HFFc6 (cell line): ENCODE measurements at regions not wholly inside any gene's neighbourhood (a gene's known extent, or its start where the extent isn't known, plus 50 kb on each side); places are given as distances from the start of the nearest gene placed in this dataset.

Experiments
- DNase-seq: peaks from one replicate; pipeline ENCODE4 v3.0.0-alpha.2; 2018
- H3K27ac Mint-ChIP-seq: 2 replicates; pipeline ENCODE4 v1.8.0; 2020; ENCODE audit warnings: mild to moderate bottlenecking, mixed read lengths
- H3K27me3 Mint-ChIP-seq: 2 replicates; pipeline ENCODE4 v1.8.0; 2021; ENCODE audit warnings: mild to moderate bottlenecking, moderate library complexity, mixed read lengths; ENCODE audit not compliant: insufficient read depth
- H3K36me3 Mint-ChIP-seq: 2 replicates; pipeline ENCODE4 v1.8.0; 2021; ENCODE audit warnings: low read depth, mixed read lengths
- H3K4me1 Mint-ChIP-seq: 2 replicates; pipeline ENCODE4 v1.8.0; 2020; ENCODE audit warnings: low read depth, mixed read lengths
- H3K4me3 Mint-ChIP-seq: 2 replicates; pipeline ENCODE4 v1.8.0; 2020; ENCODE audit warnings: mild to moderate bottlenecking, moderate library complexity, mixed read lengths
- H3K9me3 Mint-ChIP-seq: 2 replicates; pipeline ENCODE4 v1.8.0; 2020; ENCODE audit warnings: mild to moderate bottlenecking, mixed read lengths
- TF ChIP-seq, protein P1 (sequence below): fragments of 200-600 bp; sonication (generic); IDR thresholded peaks from 2 replicates; pipeline ENCODE4 v1.5.0; 2021; ENCODE audit warnings: antibody characterized with exemption, mild to moderate bottlenecking

DNA sequence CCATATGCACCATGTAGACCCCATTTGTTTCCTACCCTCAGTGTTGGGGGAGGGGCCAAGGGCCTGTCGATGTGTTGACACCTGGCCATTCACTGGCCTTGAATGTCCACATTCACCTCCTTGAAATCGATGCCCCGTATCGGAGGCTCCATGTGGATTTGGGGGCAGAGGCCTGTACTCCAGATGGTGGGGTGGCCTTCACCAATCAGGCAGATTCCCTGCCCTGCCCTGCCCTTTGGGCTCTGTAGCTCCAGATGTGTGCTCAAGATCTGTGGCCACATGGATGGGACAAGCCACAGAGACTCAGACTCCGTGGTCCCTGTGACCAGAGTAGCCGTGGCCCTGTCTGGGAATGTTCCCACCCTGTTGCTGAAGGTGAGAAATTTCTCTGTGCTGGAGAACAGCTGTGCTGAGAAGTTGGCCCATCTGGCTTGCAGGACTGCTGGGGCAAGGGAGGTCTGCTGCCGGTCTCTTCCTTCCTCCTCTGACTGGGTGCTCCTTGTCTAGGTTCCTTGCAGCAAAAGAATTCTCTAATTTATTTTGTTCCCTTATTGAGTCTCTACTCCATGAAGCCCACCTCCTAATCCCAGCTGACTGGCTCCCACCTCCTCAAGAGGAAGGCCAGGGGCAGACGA lies 221.3 kb downstream of the SEC14L1 start:
- Mint-ChIP-seq H3K36me3 (peaks cover 7% of the 10 kb centered on the region; the same call in 1 of the 2 replicates), H3K4me3 (no peak overlapping the region), H3K4me1 (peaks cover 56% of the 10 kb centered on the region), H3K9me3 (peaks cover 7% of the 10 kb centered on the region), H3K27ac (peak overlapping the region; percentile 83; the same call in 1 of the 2 replicates), H3K27me3 (peaks cover 2% of the 10 kb centered on the region)
- DNase-seq: no peak
- TF ChIP-seq, protein P1, sequence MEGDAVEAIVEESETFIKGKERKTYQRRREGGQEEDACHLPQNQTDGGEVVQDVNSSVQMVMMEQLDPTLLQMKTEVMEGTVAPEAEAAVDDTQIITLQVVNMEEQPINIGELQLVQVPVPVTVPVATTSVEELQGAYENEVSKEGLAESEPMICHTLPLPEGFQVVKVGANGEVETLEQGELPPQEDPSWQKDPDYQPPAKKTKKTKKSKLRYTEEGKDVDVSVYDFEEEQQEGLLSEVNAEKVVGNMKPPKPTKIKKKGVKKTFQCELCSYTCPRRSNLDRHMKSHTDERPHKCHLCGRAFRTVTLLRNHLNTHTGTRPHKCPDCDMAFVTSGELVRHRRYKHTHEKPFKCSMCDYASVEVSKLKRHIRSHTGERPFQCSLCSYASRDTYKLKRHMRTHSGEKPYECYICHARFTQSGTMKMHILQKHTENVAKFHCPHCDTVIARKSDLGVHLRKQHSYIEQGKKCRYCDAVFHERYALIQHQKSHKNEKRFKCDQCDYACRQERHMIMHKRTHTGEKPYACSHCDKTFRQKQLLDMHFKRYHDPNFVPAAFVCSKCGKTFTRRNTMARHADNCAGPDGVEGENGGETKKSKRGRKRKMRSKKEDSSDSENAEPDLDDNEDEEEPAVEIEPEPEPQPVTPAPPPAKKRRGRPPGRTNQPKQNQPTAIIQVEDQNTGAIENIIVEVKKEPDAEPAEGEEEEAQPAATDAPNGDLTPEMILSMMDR: no peak

DNA sequence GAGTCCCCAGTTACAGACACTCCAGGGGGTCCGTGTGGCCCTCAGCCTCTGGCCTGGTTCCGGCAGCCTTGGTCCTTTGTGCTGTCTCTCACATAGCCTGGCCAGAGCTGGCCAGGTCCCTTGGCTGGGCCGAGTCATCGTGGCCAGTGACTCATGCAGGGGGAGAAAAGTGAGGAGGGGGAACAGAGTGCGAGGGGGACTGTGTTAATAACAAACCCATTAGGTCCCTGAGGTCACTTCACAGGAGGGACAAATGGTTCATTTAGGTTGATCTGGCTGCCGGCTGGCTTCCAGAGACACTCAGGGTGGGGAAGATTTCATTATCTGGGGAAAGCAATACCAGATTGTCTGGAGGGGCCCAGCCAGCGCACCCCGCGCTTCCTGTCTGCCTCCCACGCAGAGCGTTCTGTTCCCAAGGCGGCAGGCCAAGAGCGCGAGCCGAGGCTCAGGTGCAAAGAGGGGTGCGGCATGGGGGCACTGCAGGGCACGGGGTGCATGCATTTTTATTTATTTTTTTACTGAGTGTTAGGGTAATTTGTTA lies 223.1 kb downstream of the SEC14L1 start:
- Mint-ChIP-seq H3K4me3 (peak overlapping the region; percentile 63), H3K9me3 (no peaks in the 10 kb centered on the region), H3K36me3 (peaks cover 2% of the 10 kb centered on the region; the same call in 1 of the 2 replicates), H3K4me1 (peaks cover 60% of the 10 kb centered on the region), H3K27ac (peak overlapping the region; percentile 99), H3K27me3 (peaks cover 4% of the 10 kb centered on the region; the same call in 1 of the 2 replicates)
- TF ChIP-seq, protein P1: no peak
- DNase-seq: no peak

GRCh38 chr17:77364381-77364911 lies 223.7 kb downstream of the SEC14L1 start:
- peak overlapping the region; percentile 63 for H3K4me3 Mint-ChIP-seq
- peaks cover 66% of the 10 kb centered on the region for H3K4me1 Mint-ChIP-seq
- H3K27ac Mint-ChIP-seq: peak overlapping the region; percentile 99
- TF ChIP-seq, protein P1: no peak
- DNase-seq: no peak
- 0 out of 2 replicates have a peak, but pooled peaks cover 5% of the 10 kb centered on the region for H3K36me3 Mint-ChIP-seq
- H3K9me3 Mint-ChIP-seq: no peaks in the 10 kb centered on the region
- peaks cover 4% of the 10 kb centered on the region; the same call in 1 of the 2 replicates for H3K27me3 Mint-ChIP-seq

GRCh38 chr17:77364941-77365583 lies 224.3 kb downstream of the SEC14L1 start:
- peak overlapping the region; percentile 99 for H3K27ac Mint-ChIP-seq
- TF ChIP-seq, protein P1: no peak
- H3K9me3 Mint-ChIP-seq: no peaks in the 10 kb centered on the region
- peak overlapping the region; percentile 72 for H3K4me3 Mint-ChIP-seq
- no peak for DNase-seq
- H3K4me1 Mint-ChIP-seq: peaks cover 72% of the 10 kb centered on the region
- H3K27me3 Mint-ChIP-seq: peaks cover 4% of the 10 kb centered on the region; the same call in 1 of the 2 replicates
- H3K36me3 Mint-ChIP-seq: 0 out of 2 replicates have a peak, but pooled peaks cover 5% of the 10 kb centered on the region

GRCh38 chr17:77365584-77366186 lies 224.9 kb downstream of the SEC14L1 start:
- peaks cover 4% of the 10 kb centered on the region; the same call in 1 of the 2 replicates for H3K27me3 Mint-ChIP-seq
- TF ChIP-seq, protein P1: no peak
- peak overlapping the region; percentile 72 for H3K4me3 Mint-ChIP-seq
- DNase-seq: peak; percentile 83
- H3K9me3 Mint-ChIP-seq: no peaks in the 10 kb centered on the region
- H3K36me3 Mint-ChIP-seq: 0 out of 2 replicates have a peak, but pooled peaks cover 5% of the 10 kb centered on the region
- H3K27ac Mint-ChIP-seq: peak overlapping the region; percentile 99
- H3K4me1 Mint-ChIP-seq: peaks cover 78% of the 10 kb centered on the region
